ENCODE measurements at regions not wholly inside any gene's neighbourhood (a gene's known extent, or its start where the extent isn't known, plus 50 kb on each side); places are given as distances from the start of the nearest gene placed in this dataset.
"Not testable (repeated sequence)": the region's sequence is repeated elsewhere in the genome, so short reads cannot be mapped to it uniquely, and the experiment has no call there.

DNA sequence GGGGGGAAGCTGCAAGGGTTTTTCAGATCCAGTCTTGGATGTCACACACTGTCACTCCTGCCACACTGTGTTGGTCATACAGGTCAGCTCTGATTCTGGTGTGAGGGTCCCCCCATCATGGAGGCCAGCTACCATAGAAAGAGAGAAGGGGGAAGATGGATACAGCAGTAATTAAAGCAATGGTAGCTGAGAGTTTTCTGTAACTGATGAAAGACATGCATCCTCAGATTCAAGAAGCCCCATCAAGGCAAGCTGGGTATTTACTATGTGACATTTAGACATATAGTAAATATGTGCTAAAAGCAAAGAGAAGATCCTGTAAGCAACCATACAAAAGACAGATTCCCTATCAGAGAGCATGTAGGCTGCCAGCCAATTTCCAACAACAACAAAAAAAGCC is 110.9 kb upstream of the COL5A1 start:
- no peak for DNase-seq (ENCODE audit: low spot score)

DNA sequence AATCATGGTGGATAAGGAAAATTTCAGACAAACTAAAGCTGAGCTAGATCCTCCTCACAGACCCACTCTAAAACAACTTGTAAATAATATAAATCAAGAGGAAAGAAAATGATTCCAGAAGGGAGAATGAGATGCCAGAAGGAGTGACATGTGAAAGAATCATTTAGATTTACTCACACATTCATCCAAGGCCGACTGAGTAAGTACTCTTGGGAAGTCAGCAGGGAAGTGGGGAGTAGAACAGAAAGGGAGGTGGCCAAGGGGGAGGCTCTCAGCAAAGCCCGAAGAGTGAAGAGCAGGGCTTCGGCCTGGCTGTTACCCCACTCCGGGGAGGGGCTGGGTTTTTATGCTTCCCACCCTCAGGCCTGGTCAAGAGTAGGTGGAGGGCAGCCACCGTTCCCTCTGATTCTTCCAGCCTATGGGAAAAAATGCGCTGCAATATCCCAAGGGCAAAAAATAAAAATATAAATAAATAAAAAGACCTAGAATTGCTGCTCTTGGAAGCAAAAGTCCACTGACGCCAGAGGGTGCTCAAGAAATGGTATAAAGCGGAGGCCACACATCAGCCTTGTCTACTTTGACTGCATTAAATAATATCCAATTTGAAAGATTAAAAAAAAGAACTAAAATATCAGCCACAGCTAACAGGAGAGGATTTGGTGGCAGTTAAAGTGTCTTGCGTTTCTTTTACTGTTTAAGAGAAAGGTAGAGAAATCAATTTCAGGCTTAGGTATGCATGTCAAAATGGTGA is 110.2 kb upstream of the COL5A1 start:
- DNase-seq (ENCODE audit: low spot score) = no peak

DNA sequence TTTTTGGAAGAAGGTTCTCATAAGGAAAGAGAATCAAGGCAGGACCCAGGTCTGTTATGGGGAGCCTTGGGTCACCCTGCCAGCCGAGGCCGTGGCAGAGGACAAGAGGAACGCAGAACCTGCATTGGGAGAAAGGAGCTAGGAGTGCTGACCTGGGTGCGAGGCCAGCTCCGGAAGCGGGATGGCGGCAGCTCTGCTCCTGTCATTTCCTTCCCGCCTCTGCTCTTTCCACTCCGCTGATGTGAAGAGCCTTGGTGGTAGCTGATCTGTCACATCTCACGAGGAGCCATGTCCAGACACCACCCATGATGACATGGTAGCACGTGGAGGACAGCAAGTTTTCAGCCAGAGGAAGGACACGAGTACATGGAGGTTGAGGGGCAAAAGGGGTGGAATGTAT is 109.5 kb upstream of the COL5A1 start:
- no peak for DNase-seq (ENCODE audit: low spot score)

DNA sequence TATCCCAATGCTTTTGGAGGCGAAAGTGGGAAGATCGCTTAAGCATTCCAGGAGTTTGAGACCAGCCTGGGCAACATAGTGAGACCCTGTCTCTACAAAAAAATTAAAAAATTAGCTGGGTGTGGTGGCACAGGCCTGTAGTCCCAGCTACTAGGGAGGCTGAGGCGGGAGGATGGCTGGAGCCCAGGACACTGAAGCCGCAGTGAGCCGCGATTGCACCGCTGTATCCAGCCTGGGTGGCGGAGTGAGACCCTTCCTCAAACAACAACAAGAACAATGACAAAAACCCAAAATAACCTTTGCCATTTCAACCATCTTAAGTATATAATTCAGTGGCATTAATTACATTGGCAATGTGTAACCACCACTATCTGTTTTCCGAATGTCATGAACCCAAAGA is 108.9 kb upstream of the COL5A1 start:
- DNase-seq (ENCODE audit: low spot score) = not testable (repeated sequence)

DNA sequence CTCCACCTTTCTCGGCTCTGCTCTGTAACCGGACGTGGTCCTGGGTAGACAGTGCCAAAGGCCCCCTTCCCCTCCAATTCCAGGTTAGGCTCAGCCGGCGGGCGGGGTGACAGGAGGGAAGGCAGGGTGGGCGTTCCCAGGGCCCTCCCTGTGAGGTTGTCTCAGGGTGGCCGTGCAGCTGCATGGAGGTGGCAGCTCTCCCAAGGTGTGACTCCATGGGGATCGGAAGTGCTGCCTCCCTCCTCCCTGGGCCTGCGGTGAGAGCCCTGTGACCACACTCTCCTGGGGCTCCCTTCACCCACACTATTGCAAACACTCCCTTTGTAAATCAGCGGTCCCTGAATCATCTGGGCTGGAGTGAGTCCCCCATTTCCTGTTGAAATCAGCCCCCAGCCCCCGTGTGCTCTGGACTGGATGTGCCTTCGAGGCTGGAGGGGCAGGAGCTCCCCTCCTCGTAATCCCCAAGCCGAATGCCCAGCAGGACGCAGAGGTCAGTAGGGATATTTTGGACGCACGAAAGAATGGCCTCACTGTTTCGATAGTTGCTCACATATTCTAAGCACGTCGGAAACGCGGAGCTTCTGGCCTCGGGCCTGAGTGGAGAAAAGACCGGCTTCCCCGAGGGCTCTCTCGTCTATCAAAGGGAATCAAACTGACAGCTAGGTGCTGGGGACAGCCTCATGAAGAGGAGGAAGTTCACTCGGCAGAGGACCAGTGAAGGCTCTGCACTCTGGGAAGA is 107.6 kb upstream of the COL5A1 start:
- DNase-seq (ENCODE audit: low spot score) = no peak

DNA sequence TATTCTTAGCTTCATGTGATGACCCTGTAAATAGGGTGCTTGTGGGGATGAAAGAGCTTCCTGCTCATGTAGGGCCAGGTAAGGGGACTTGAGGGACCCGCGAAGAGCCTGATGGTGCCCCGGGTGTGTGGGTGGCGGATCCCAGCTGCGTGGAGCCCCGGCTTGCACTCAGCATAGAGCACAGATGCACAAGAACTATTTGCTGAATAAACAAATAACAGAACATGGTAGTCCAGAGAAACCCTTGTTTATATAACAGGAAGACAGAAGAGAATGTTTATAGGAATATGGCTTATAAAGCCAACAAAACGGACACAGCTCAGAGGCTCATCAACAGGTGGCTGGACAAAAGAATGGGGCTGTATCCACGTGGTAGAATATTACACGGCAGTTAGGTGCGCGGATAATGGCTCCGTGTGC is 106.9 kb upstream of the COL5A1 start:
- no peak for DNase-seq (ENCODE audit: low spot score)

DNA sequence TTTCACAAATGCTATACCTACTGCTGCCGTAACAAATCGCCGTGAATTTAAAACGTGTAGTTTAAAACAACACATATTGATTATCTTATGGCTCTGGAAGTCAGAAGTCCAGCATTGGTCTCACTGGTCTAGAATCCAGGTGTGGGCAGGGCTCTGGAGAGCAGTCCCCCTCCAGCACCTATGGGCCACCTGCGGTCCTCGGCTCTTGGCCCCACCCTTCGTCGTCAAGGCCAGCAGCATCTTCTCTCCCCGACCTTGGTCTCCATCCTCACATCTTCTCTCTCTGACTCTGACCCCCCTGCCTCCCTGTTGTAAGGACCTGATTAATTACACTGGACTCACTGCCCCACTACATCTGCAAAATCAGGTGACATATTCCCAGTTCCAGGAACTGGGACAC is 106.4 kb upstream of the COL5A1 start:
- DNase-seq (ENCODE audit: low spot score) = no peak

DNA sequence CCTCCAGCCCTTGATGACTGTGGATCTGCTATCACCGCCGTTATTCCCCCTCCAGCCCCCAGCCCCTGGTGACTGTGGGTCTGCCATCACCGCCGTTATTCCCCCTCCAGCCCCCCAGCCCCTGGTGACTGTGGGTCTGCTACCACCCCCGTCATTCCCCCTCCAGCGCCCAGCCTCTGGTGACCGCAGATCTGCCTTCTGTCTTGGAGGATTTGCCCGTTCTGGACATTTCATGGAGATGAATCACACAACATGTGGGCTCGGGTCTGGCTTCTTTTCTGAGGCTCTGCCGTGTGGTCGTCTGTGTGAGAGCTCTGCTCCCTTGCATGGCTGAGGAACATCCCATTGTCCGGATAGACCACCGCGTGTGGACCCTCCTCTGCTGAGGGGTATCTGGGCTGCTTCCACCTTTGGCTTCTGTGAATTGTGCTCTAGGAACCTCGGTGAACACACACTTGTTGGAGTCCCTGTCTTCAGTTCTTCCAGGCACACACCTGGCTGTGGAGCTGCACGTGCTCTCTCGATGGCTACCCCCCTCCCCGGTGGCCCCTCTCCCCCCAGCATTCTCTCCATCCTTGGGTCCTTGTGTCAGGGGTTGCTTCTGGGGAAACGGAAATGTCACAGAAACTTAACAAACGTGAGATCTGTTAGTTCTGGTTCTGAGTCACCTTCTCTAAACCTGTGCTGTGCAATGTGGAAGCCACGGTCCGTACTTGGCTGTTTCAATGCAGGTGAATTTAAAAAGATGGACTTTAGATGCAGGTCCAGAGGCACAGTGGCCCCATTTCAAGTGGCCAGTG is 105.3 kb upstream of the COL5A1 start:
- no peak for DNase-seq (ENCODE audit: low spot score)

DNA sequence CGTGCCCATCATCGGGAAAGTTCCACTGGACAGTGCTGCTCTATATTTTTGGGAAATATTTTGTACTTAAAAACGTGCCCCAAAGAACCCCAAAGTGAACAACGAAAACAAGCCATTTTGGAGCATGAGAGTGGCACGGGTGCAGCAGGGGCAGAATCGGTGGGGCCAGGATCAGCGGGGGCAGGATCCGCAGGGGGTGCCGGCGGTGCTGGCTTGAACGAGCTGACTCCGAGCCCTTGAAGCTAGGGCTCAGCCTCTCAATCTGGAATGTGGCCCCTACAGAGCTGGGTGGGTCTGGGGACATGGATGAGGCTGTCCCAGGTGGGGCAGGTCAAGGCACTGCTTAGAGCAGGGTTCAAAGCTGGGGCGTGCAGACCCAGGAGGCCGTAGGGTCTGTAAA is 104.7 kb upstream of the COL5A1 start:
- DNase-seq (ENCODE audit: low spot score) = no peak

DNA sequence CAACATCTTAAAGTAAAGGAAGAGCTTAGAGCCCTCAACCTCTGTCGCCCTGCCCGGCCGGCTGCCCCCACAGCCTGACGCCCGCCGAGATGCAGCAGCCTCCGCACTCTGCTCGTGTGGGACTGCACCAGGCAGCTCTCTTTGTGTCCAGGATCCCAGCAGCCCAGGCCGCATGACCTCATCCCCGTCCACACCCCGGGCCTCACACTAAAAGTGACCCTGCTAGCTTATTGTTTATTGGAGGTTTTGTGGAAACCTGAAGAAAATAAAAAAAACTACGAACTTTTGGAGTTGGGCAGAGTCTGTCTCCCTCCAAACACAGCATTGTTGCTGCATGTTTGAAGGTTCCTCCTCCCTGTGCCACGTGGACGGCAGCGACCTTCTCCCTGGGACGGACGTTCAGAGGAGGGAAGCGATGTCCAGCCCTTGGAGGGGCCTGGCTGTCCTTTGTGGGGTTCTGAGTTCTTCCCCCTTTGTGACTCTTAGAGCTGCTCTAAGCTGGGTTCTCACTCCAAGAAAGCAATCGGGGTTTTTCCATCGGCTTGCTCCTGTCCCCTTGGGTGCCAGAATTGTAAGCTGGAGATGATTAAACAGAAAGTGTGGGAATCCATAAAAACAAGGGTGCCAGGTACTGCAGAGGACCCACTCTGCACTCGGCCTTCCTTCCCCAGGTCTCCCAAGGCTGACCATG is 103.5 kb upstream of the COL5A1 start:
- no peak for DNase-seq (ENCODE audit: low spot score)

DNA sequence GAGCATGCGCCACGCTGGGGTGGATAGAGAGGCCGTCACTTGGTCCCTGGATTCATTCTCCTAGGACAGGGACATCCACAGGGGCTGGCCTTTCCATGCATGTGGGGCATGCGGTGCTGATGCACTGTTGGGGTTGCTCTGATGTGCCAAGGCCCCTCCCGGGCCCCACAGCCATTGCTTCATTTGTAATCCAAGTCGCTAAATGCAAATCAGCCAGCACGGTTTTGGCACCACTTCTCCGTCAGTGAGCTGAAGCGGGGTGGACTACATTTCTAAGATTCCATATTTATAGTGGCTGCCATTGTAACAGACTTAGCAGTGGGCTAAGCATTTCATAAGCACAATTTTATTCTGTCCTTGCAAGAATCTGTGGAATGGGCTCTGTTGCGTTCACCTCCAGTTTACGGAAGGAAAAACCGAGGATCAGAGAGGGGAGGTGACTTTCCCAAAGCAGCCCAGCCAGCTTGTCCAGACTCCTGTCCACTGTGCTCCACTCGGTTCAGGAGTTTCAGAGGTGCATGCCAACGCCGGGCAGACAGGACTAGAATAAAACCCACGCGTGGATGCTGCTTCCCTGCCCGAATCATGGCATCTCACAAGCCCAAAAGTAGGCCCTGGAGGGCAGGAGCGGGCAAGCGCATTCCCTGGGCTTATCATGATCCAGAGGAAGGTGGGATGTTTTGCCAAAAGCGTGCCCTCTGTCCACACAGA is 102.6 kb upstream of the COL5A1 start:
- DNase-seq (ENCODE audit: low spot score) = no peak

DNA sequence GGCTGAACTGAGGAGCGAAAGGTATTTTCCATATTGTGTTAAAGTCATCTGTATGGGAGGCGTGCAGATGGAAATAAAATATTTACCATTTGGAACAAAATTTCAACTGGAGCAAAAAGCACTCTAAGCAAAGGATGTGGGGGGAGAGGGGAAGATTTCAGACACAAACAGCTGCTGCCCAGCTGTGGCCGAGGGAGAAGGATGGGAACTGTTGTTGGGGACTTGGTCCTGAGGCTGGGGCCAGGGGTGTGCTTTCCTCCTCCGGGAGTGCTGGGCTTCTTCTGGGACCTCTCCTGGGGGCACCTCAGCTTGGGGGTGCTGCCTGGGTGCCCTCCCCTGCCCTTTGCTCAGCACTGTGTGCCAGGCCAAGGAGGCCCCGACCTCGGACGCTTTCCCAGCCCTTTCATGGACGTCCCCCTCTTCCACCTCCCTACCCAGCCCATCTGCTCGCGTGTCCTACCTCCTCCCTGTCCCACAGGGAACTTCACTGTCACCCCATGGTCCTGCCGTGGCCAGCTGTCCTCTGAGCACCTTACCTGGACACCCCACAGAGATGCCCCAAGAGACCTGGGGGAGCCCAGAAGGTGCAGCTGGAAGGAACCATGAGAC is 101.9 kb upstream of the COL5A1 start:
- no peak for DNase-seq (ENCODE audit: low spot score)

DNA sequence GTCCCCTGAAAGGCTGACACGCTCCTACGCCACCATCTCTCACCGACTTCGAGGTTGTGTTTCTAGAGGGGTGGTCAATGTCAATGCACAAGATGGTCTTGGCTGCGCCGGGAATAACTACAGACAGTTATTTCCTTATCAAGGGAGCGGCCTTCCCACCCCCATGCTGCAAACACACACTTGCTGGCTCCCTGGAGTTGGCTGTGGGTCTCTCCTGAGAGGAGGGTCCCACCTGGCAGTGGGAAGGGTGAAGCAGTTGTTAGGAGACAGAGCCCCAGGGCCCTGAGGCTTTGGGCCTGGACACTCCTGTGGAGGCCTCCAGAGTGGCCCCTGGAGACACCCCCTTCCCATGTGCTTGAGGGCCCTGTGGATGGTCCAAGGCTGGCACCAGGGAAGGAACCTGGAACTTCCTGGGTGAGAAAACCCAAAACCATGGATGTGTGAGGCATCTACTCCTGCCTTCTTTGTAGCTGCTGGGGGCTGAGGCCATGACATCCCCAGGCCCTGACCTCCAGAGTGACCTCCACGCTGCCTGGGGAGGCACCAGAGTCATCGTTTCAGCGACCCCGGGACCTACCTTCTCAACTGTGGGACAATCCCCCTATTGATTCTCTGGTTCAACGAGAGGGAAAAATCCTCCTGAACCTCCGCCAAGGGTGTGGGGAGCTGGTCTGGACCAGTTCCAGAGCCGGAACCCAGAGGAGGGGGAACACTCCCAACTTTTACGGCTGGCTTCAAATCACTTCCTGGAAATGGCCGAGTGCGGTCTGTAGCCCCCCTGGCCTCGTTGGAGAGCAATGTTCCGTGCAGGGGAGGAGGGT is 101.1 kb upstream of the COL5A1 start:
- DNase-seq (ENCODE audit: low spot score) = no peak

DNA sequence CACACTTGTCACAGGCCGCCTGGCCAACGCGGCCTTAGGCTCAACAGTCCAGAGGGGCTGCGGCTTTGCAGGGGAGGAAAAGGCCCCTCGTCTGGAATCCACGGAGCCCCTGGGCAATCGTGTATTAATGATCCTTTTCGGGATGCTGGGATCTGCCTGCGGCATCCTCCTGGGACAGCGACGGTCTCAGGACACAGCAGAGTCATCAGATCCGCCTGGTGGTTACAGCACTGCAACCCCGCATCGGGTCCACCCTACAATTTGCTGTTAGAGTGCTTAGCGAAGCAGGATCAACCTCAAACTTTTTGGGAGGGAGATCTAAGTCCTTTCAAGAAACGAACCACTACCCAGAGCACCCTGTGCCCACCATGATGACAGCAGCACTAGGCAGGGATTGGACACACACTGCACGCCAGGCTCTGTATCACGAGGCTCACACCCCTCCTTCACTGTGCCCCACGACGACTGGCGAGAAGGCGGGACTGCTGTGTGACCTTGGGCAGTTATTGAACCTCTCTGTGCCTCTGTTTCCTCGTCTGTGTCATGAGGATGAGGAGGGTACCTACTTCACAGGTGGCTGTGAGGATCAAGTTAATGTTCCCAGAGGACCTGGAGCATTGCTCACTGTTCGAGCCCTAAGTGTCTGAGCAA is 100.4 kb upstream of the COL5A1 start:
- no peak for DNase-seq (ENCODE audit: low spot score)

DNA sequence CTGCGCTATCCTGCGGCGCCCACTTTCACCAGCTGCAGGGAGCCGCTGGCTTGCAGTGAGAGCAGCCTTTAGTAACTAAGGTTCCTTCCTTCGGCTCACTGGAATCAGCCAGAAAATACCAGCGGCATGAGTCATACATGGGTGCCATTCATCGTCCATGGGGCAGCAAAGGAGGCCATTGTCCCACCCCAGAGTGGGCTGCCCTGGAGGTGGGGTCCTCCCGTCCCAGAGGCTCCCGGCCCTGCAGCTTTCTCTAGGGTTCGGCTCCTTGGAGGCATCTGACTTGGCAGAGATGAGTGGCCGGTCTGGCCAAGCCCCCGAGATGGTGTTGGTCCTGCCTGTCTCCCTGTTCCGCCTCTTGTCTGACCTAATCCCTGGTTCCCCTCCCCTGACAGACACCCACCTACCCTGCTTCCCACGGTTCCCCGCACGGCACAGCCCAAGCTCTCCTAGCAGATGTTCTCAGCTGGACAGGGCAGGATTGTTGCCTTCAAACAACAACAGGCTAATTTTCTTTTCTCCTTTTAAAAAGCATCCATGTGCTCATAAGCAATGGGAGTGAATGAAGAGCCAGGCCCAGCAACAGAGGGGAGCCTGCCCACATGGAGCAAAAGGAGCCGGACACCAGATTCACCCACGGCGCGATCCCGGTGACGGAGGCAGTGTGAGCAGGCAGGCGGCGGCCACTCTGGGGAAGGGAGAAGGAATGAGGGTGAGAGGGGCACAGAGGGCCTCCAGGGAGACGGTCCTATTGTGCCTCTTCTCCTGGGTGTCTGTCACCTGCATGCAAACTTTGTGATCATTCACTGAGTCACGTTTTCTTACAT is 97.0 kb upstream of the COL5A1 start:
- DNase-seq (ENCODE audit: low spot score) = no peak

DNA sequence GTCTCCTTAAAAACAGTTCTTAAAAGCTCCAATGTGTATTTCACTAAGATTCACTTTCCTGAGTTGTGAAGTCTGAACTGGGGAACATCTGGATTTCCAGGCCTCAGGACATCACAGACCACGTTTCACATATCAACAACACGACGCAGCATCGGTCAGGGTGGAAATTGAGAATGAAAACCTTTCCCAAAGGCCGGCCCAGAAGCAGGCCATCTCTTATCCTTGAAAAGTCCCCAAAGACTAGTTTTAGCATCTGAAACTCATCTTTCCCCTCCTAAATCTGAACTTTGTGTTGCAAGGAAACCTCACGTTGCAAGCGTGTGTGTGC is 96.4 kb upstream of the COL5A1 start:
- no peak for DNase-seq (ENCODE audit: low spot score)

DNA sequence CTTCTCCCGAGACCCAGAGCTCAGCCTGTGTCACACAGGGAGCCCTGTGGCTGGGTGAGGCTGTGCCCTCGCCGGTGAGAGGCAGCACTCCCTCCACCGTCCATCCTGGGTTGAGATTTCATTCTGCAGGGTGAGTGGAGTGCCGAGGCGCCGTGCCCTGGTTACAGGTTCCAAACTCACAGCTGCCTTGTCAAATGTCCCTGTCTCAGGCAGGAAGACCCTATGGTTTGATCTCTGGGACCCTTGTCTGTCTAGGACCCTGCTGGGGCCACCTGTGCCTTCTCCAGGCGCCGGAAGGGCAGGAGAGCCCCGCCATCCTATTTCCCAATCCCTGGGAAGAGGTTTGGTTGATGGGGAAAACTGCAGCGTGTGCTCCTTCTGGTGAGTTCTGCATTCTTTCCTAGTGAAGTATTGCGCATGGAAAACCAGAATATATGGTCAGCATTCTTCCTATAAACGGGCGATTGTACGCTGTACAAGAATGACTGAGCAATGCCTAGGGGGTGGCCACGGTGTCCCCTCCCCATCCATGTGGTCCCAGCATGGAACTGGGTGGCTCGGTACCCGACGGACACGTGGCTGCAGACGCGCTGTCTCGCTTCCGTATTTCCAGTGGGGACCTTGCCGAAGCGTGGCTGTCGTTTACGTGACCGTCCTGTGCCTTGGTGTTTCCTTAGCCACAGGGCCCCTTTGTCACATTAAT is 95.9 kb upstream of the COL5A1 start:
- DNase-seq (ENCODE audit: low spot score) = no peak

DNA sequence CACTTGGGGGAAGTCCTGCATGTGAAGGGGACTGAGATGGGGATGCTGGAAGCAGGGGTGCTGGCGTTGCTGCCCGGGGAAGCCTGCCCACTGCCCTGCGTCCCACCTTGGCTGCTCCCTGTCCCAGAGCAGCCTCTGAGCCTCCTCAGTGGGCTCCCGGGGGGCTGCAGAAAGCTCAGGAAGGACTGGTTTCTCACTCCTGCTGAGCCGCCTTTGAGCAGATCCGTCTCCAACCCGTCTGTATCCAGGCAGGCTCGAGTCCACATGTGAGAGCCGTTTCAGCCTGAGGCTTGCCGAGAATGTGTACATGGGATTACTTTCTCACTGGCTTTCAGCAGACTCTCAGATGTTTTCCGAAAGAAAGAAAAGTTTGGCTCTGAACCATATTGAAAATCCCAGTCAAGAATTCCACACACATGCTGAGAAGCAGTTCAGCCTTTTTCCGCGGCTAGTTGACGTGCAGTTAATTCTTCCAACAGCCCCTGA is 95.3 kb upstream of the COL5A1 start:
- DNase-seq (ENCODE audit: low spot score) = no peak
